ENCODE measurements at regions not wholly inside any gene's neighbourhood (a gene's known extent, or its start where the extent isn't known, plus 50 kb on each side); places are given as distances from the start of the nearest gene placed in this dataset.

DNA sequence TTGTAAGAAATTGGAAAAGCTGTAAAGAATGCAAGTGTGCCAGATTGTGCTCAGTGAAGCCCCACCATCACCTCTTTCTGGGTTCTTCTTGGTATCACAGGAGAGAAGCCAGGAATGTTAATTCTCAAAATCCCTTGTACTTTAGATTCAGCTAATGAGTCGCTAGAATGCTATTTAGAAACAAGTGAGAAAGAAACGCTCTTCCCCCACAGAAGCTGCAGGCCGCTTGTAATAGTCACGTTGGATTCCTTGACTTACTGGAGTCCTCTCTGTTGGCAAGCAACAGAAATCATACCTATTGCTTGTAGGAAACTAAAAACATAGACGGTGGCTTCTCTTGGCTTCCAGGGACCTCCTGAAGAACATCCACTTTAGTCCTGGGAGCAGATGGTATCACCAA is 375.6 kb upstream of the LRATD1 start:
- POLR2A ChIA-PET: no interaction called here
- no peak overlapping the region for H2AFZ ChIP-seq (ENCODE audit: low read depth, low read length)
- TF ChIP-seq JUN (IDR thresholded peaks at IDR 0.05; ENCODE audit: borderline replicate concordance, insufficient read depth, insufficient read length, low read depth) (no peak), MYC (IDR thresholded peaks at IDR 0.05; ENCODE audit: low read depth, low read length) (no peak)
- TF ChIP-seq, protein P1, sequence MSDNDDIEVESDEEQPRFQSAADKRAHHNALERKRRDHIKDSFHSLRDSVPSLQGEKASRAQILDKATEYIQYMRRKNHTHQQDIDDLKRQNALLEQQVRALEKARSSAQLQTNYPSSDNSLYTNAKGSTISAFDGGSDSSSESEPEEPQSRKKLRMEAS (IDR thresholded peaks at IDR 0.05; ENCODE audit: insufficient read depth, insufficient read length): no peak
- no peak overlapping the region for H3K4me2 ChIP-seq (ENCODE audit: insufficient read depth, low read length)
- intact Hi-C loops (cut with micrococcal nuclease) (no loop called here), dilution Hi-C loops (cut with MboI; ENCODE audit: extremely low pct_ligation_motif_present, low sequenced_read_pairs) (no loop called here)
- H3K9me1 ChIP-seq (replicated peaks; ENCODE audit: control insufficient read depth, extremely low read depth, insufficient read depth, low read length): no peaks in the 10 kb centered on the region
- no peaks in the 10 kb centered on the region for H4K20me1 ChIP-seq (replicated peaks; ENCODE audit: control insufficient read depth, extremely low read depth, insufficient read depth, low read length)
- no peaks in the 10 kb centered on the region for H3K27me3 ChIP-seq (ENCODE audit: control insufficient read depth in 2 of 2, insufficient read depth in 2 of 2, low read length in 2 of 2)
- H3K9me3 ChIP-seq (replicated peaks; ENCODE audit: control insufficient read depth, insufficient read depth, low read length): peaks cover 3% of the 10 kb centered on the region
- no TSS peak for BruUV-seq (replicated peaks)
- no peak overlapping the region for H3K4me3 ChIP-seq (replicated peaks in 1 of 3; ENCODE audit: insufficient read depth in 1 of 3, low read depth in 1 of 3, low read length in 3 of 3)
- CTCF ChIA-PET: no interaction called here
- no peaks in the 10 kb centered on the region for H3K79me2 ChIP-seq (ENCODE audit: control insufficient read depth, insufficient read depth, low read length)
- no peak overlapping the region for H3K9ac ChIP-seq (replicated peaks; ENCODE audit: extremely low read depth, insufficient read depth, low read length)
- DNase-seq (ENCODE audit: low read depth, low spot score): no peak
- FAIRE-seq: no peak
- no peak overlapping the region for H3K27ac ChIP-seq (ENCODE audit: insufficient read depth, low read depth, low read length)
- H3K36me3 ChIP-seq (ENCODE audit: control insufficient read depth in 2 of 2, extremely low read depth in 1 of 2, insufficient read depth in 2 of 2, low read length in 2 of 2): no peaks in the 10 kb centered on the region
- no peaks in the 10 kb centered on the region for H3K4me1 ChIP-seq (ENCODE audit: control insufficient read depth, extremely low read depth, insufficient read depth, low read length)

GRCh38 chr2:14257801-14258507 is 374.6 kb upstream of the LRATD1 start:
- no peaks in the 10 kb centered on the region for H3K36me3 ChIP-seq (ENCODE audit: control insufficient read depth in 2 of 2, extremely low read depth in 1 of 2, insufficient read depth in 2 of 2, low read length in 2 of 2)
- H3K27ac ChIP-seq (ENCODE audit: insufficient read depth, low read depth, low read length): no peak overlapping the region
- no peaks in the 10 kb centered on the region for H4K20me1 ChIP-seq (replicated peaks; ENCODE audit: control insufficient read depth, extremely low read depth, insufficient read depth, low read length)
- no peaks in the 10 kb centered on the region for H3K9me1 ChIP-seq (replicated peaks; ENCODE audit: control insufficient read depth, extremely low read depth, insufficient read depth, low read length)
- no peak overlapping the region for H3K4me3 ChIP-seq (replicated peaks in 1 of 3; ENCODE audit: insufficient read depth in 1 of 3, low read depth in 1 of 3, low read length in 3 of 3)
- no peak for FAIRE-seq
- BruUV-seq (replicated peaks): no TSS peak
- H3K4me2 ChIP-seq (ENCODE audit: insufficient read depth, low read length): no peak overlapping the region
- dilution Hi-C loops (cut with MboI; ENCODE audit: extremely low pct_ligation_motif_present, low sequenced_read_pairs): no loop called here
- no peaks in the 10 kb centered on the region for H3K4me1 ChIP-seq (ENCODE audit: control insufficient read depth, extremely low read depth, insufficient read depth, low read length)
- H3K79me2 ChIP-seq (ENCODE audit: control insufficient read depth, insufficient read depth, low read length): no peaks in the 10 kb centered on the region
- CTCF ChIA-PET: no interaction called here
- peaks cover 3% of the 10 kb centered on the region for H3K9me3 ChIP-seq (replicated peaks; ENCODE audit: control insufficient read depth, insufficient read depth, low read length)
- H3K27me3 ChIP-seq (ENCODE audit: control insufficient read depth in 2 of 2, insufficient read depth in 2 of 2, low read length in 2 of 2): no peaks in the 10 kb centered on the region
- H3K9ac ChIP-seq (replicated peaks; ENCODE audit: extremely low read depth, insufficient read depth, low read length): no peak overlapping the region
- intact Hi-C loops (cut with micrococcal nuclease): no loop called here
- POLR2A ChIA-PET: no interaction called here
- TF ChIP-seq, protein P1 (IDR thresholded peaks at IDR 0.05; ENCODE audit: insufficient read depth, insufficient read length): no peak
- TF ChIP-seq POLR2A (IDR thresholded peaks at IDR 0.05; ENCODE audit: low read depth, low read length) (no peak), FOS (IDR thresholded peaks at IDR 0.05; ENCODE audit: borderline replicate concordance, insufficient read depth, low read length) (no peak), MYC (IDR thresholded peaks at IDR 0.05; ENCODE audit: low read depth, low read length) (no peak), GATA2 (IDR thresholded peaks at IDR 0.05; ENCODE audit: insufficient read depth, insufficient read length, low read depth, low read length) (no peak), EZH2 (IDR thresholded peaks at IDR 0.05; ENCODE audit: borderline replicate concordance, low read depth, low read length, severe bottlenecking) (no peak), POLR2AphosphoS5 (IDR thresholded peaks at IDR 0.05; ENCODE audit: insufficient read depth, low read depth, low read length) (no peak), CTCF (IDR thresholded peaks at IDR 0.05; ENCODE audit: extremely low read depth in 1 of 2, insufficient read depth in 1 of 2, low read depth in 1 of 2, low read length in 2 of 2) (no peak), JUN (IDR thresholded peaks at IDR 0.05; ENCODE audit: borderline replicate concordance, insufficient read depth, insufficient read length, low read depth) (no peak)
- H2AFZ ChIP-seq (ENCODE audit: low read depth, low read length): no peak overlapping the region
- no peak for DNase-seq (ENCODE audit: low read depth, low spot score)

All from endothelial cell of umbilical vein (primary cell).